GM19240 (cell line): ENCODE measurements at regions not wholly inside any gene's neighbourhood (a gene's known extent, or its start where the extent isn't known, plus 50 kb on each side); places are given as distances from the start of the nearest gene placed in this dataset.

Experiments used
- DNase-seq: peaks from one replicate; pipeline ENCODE4 v3.0.0; 2011; ENCODE audit warnings: low spot score; ENCODE audit not compliant: insufficient read length

- no peak for DNase-seq
Observed at GRCh38 chr12:115268451-115268850, 584.5 kb upstream of the TBX3 start.

DNA sequence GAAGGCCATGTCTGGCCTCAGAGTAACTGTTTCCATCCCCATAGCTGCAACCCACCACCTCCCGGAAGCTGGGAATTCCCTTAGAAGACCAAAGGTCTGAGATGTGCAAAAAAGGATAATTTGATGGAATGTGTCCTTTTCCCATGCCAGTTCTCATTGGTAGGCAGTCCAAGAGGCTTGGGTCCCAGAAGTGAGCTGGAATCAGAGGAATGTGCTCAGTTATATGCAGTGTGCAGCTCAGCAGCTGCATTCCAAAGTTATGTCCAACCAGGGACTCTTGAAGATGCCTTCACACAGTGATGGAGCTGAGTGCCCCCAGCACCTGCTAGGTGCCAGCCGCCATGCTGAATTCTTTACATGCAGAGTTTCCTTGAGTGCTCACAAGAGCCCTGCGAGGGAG is 583.9 kb upstream of the TBX3 start:
- DNase-seq = no peak

DNA sequence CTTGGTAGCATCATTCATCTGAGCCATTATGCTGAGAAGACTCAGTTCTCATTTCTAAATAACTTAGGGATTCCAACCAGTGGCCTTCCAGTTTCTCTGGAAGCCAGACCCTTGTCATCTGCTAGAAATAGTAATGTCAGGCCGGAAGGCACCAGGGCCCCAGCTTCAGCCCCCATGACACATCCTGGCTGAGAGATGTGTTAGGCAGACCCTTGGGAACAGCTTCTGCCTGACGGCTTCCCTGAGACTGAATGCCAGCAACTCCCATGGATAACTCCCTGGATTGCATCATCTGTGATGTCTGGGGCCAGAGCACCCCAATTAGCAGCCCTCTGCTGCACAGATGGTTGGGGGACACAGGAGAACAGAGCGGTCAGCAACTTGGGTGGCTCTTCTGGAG is 583.5 kb upstream of the TBX3 start:
- no peak for DNase-seq

- no peak for DNase-seq
Observed at GRCh38 chr12:115264605-115265004, 580.6 kb upstream of the TBX3 start.

DNA sequence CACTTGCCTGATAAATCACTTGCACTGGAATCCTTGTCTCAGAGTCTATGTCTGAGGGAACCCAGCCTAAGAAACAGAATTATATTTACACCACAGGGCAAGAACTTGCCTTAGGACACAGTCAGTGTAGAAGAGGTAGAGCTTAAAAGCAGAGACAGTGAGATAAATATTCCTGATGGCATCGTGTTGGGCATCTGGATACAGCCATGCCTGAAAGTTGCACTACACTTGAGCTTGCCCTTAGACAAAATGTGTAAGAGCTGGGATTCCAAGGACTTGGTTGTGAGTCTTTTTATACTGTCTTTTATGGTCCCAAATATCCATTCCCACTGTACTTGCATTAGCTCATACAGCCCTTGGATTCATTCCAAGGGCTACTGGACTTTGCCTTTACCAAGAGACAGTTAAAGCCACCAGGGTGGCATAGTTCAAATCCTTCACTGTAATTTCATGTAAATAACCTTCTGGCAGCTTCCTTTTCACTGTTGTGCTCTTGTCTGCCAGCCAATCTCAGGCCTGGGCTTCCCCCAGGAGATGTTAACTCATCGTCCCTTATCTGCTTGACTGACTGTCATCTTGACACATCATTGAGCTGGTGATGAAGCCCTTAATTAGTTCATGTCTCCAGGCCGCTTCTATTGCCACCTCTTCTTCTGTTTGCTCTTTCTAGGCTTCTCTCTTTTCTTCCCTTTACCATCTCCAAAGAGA is 577.9 kb upstream of the TBX3 start:
- no peak for DNase-seq

DNA sequence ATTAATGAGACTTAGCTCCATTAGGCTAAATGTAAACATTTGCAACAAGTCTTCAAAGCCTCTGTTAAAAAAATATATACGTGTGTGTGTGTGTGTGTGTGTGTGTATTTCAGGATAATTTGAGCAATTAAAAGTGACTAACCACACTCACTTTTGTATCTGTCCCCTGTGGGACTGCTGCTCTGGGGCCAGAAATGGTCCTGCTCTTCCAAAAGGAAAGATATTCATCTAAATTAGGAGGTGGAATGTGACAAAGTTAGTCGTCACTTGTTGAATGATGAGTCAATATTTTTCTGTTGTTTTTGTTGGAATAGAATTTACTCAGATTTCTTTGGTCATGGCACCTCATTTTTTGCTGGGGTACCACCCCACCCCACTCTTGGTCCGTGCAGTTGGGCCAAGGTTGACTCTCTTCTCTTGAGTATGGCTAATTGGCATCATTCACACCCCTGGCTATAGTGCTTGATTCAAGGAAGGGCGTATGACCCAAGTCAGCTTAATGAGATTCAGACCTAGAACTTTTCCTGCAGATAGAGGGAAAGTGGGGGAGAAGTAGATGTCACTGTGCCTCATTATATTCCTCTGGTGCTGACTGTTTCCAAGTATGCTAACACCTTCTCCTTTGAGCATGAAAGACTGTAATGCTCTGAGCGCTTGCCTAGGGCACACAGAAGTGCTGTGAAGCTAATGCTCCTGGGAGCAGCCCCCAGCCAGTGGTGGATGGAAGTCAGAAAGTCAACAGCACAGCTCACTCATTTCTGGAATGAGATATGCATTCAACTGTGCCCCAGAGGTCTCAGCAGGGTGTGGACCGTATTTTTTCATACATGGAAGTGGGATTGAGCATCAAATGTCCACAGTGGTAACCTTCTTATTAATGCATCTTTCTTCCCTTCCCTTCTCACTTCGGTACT is 577.0 kb upstream of the TBX3 start:
- no peak for DNase-seq

DNA sequence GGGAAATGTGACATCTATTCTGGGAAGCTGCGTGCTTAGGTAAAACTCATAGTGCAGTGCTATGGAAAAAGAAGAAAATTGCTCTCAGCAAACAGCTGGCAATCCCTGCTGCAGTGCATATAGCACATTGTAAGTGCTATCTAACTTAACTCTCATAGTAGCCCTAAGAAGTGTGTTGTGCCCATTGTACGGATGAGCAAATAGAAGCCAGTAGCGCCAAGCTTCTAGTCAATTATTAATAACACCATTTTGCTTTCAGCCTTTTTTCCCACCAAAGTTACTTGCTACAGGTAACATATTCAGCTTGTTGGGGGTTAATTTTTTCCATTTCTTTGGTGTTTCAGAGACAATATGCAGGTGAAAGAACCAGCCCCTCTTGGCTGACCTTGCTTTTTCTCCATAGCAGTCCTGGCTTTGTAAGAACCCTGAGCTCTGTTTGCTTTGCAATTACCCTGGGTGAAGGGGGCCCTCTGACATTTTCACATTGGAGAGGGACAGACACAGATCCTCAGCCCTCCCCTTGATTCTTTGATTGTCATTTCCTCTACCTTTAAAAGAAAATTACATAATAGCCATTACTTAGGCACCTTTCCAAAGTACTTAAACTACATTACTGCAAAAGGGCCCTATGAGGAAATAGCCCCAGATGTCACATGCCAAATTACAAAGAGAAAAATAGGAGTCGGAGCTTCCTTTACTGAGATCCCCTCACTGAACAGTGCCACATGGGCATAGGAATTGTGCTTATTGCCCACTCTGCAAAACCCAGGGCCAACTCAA is 576.2 kb upstream of the TBX3 start:
- no peak for DNase-seq

DNA sequence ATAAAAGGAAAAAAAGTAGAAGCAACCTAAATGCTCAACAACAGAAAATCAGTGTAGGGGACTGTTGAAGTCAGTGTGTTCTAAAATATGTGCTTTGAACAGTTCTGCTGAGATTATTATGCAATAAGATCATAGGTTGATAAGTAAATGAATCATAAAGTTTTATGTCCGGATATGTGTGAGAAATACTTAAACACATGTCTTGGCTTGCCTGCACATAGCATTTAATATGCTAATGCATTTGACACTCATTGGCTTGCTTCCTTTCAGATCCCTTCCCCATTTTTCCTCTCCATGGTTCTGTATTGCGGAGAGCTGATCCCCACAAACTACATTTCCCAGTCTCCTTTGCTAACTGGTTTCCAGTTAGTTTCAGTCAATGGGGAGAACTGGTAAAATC is 573.8 kb upstream of the TBX3 start:
- DNase-seq = no peak

DNA sequence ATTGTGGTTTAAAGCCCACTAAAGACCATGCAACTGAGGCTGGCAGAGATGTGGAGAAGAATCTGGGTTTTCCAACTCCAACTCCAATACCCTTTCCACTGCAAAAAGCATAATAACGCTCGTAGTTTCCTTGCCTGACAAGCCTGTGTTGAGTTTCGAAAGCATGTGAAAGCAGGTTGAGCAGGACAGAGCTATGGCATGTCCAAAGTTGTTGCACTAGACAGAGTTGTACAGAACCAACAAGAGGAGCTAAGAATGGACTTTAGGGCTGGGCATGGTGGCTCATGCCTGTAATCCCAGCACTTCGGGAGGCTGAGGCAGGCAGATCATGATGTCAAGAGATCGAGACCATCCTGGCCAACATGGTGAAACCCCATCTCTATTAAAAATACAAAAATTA is 572.0 kb upstream of the TBX3 start:
- DNase-seq = no peak

DNA sequence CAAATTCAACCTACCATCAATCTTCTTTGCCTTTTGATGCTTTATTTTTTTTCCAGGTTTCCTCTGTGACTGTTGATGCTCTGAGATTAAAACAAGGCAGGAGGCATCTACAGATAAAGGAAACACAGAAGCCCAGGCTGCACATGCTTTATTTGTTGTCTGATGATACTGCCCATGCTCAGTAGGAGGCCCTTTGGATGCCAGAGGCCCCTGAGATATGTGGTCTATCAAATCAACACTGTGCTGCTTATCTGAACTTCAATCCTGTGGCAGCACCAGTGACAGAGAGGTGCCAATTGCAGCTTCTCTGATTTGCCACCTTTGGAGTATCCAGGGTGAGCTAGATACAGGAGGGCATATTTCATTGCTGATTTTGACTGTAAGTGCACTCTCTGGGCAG is 571.3 kb upstream of the TBX3 start:
- no peak for DNase-seq

GRCh38 chr12:115253049-115253448 is 569.1 kb upstream of the TBX3 start:
- no peak for DNase-seq

DNA sequence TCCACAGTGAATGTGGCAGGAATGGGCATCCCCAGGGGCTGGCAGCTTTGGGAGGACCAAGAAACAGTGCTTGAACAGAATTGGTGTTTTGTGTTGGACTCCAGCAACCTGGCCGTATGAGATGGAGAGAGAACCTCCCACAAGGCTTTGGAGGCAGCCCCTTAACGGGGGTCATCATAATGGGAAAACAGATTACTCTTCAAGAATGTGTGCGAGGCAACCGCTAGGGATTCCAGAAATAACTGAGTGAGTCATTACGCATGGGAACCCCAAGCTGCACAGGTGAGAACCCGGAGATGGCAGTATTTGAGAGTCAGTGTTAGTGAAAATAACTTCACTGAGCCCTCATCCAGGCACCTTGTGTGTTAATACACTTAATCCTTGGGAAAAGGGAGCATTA is 567.8 kb upstream of the TBX3 start:
- DNase-seq = no peak

DNA sequence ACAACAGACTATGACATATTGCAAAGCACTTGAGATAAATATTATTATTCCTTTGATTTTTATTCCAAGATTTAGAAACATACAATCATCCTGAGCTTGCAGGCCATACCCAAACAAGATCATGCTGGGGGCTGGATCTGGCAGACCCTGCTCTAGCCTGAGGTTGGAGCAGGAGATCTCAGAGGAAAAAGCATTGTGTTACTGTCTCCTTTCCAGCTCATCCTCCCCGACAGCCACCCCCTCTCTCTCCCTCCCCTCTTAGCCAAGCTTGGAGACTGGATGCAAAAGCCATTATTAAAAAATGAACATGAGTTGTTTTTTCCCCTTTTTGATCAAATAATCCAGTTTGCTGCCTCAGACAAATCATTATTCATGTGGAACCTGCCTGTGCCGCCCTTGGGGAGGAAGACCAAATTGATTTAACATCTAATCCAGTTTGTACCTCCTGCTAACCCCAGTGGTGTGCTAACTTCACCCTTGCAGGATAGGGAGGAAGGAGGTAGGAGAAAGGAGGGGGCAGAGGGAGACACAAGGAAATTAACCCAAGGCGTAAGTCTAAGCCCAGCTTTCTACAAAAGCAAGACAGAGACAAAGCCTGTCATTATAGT is 565.8 kb upstream of the TBX3 start:
- no peak for DNase-seq

- DNase-seq = no peak
Observed at GRCh38 chr12:115245020-115245419, 561.0 kb upstream of the TBX3 start.

DNA sequence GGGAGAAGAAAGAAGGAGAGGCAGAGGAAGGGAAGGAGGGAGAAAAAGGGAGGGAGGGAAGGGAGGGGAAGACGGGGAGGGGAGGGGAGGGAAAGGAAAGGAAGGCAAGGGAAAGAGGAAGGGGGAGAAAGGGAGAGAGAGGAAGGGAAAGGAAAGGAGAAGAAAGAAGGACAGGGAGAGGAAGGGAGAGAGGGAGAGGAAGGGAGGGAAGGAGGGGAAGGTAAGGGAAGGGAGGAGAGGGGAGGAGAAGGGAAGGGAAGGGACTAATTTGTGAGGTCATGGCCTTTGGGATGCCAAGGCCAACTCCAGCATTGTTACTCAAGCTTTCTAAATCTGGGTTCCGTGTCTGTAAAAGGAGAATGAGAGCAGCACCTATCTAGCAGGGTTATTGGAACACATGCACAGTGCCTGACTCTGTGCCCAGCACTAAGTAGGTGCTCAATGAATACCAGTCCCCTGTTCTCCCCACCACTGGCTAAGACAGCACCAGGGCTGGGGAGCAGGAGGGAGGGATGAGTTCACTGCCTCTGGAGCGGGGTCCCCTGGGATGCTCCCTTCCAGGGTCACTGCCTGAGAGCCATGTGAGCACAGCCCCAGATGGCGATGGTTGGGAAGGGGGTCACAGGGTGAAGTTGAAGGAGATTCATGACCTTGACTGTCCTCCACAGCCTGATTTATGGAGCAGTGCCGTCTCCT is 560.1 kb upstream of the TBX3 start:
- DNase-seq = no peak

- DNase-seq = no peak
Observed at GRCh38 chr12:115240251-115240650, 556.3 kb upstream of the TBX3 start.

- no peak for DNase-seq
Observed at GRCh38 chr12:115235880-115236279, 551.9 kb upstream of the TBX3 start.

GRCh38 chr12:115233891-115234543 is 550.0 kb upstream of the TBX3 start:
- no peak for DNase-seq

- no peak for DNase-seq
Observed at GRCh38 chr12:115232455-115233156, 548.6 kb upstream of the TBX3 start.

- no peak for DNase-seq
Observed at GRCh38 chr12:115230606-115231005, 546.6 kb upstream of the TBX3 start.
